GM21447 (cell line): ENCODE measurements at regions not wholly inside any gene's neighbourhood (a gene's known extent, or its start where the extent isn't known, plus 50 kb on each side); places are given as distances from the start of the nearest gene placed in this dataset.

Source experiments
- ATAC-seq: cut with Tn5 transposase; IDR thresholded peaks from one replicate; pipeline ENCODE4 v1.9.1; 2021; ENCODE audit not compliant: unreplicated experiment

GRCh38 chr11:92383430-92383829 lies 158.8 kb downstream of the FAT3 start:
- no peak for ATAC-seq

DNA sequence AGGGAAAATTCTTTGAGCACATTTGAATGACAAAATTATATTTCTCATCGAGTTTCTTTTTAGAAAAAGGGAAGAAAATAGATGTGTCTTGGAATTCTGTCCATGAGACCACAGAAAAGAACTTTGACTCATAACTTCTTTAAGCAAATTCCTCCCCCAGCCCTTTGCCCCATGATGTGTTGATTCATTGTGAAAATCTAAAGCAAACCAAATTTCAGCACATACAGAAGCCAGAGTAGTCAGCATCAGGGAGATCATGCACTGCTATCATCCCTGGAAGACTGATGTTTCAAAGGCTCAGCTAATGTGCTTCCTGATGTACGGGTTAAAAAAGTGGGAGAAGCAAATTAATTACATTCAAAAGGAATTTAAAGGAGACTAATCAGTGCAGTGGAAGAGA lies 159.7 kb downstream of the FAT3 start:
- ATAC-seq, result no peak

- no peak for ATAC-seq
These were observed 160.2 kb downstream of the FAT3 start for GRCh38 chr11:92384802-92385201.

DNA sequence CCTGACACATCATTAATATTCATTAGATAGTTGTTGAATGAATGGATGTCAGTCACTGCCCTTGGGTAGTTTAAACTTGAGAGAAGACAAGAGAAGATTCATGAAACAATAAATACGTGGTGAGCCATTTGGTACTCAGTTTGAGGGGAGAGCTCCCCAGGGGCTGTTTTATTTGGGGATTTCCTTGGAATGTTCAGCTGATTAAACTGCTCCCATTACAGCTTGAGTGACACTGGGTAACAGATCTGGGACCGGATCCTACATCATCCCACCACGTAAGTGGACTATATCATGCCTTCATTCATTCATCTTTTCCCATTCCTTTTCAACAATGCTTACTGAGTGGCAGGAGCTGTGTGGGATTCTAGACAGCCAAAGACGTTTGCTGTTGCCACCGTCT lies 162.0 kb downstream of the FAT3 start:
- no peak for ATAC-seq

- ATAC-seq, result no peak
These were observed 163.2 kb downstream of the FAT3 start for GRCh38 chr11:92387859-92388258.

GRCh38 chr11:92388380-92388779 lies 163.8 kb downstream of the FAT3 start:
- ATAC-seq, result no peak

DNA sequence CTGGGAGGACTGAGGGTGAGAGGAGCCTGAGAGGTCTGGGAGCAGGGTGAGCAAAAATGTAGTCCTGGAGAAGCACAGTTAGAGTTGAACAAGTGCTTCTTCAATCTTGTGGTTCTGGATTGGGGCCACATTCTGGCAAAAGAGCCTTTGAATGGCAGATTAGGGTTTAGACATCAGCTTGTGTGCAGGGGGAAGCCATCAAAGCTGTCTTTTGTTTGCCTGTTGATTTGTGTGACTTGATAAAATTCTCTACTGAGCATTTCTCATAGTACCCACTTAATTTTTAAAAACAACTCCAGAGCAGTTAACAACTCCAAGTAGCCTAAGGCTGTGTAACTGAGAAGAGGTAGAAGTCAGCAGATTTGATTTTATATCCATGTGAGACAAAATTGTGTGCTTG lies 166.2 kb downstream of the FAT3 start:
- no peak for ATAC-seq

DNA sequence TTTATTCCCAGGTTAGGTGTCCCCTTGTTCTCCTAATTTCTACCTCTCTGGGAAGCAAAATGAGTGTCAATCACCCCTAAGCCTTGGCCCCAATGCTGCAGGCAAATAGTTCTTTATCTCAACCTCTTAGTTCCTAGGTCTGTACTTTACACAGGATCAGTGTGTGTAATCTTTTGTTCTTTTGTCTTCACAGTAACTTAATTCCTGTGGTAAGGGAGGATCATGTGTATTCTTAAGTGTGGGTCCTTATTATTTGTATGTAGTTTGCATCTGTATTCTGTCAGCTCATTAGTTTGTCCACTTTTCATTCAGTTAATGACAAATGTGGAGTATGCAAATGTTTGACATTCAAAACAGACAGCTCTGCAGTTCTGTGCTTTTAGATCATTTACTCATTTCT lies 166.7 kb downstream of the FAT3 start:
- no peak for ATAC-seq

DNA sequence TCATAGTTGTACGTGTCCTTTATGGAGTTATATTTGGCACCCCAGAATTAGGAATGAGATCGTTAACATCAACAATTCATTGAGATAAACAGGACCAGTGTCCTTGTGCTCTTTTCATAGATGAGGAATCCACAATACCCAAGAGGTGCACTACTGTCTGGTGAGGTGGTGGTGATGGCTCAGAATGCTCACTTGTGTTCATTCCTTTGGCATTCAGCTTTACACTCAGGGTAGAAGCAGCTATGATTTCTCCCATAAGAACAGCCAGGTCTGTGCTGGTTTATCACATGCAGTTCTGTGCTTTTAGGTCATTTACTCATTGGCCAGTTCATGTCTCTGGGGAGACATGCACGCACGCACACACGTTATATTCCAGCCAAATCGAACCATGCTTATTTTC lies 167.2 kb downstream of the FAT3 start:
- ATAC-seq, result no peak

DNA sequence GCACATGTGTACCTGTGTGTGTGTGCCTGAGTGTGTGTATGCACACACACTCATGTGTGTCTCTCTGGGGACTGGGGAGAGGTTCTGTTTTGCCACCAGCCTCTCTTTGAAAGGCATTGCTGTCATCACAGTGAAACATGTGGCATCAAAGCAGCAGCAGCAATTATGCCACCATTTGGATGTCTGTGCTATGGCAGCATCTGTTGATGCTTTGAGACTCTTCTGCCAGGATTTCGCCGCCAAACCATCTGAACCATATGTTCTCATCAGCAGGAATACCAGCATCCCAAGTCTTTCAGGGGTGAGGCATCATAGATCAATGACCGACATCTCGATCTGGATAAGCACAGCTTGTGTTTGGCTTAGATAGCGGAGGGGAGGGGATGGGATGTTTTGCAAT lies 168.6 kb downstream of the FAT3 start:
- ATAC-seq, result no peak

DNA sequence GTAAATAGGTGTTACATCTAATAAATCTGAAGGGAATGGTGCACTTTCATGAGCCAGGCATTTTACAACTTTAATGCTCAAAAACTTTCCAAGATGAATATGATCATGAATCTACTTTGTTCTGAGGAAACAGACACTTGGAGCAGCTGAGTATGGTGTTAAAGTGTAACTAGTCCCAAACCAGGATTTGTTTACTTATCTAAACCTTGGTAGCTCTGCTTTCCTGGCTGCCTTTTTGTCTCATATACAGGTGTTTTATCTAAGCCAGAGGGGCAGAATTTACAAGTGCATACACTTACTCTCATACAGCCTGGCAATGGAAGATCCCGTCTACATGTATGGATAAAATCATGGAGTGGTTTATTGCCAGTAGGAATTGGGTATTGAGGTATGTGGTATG lies 171.5 kb downstream of the FAT3 start:
- ATAC-seq, result no peak

DNA sequence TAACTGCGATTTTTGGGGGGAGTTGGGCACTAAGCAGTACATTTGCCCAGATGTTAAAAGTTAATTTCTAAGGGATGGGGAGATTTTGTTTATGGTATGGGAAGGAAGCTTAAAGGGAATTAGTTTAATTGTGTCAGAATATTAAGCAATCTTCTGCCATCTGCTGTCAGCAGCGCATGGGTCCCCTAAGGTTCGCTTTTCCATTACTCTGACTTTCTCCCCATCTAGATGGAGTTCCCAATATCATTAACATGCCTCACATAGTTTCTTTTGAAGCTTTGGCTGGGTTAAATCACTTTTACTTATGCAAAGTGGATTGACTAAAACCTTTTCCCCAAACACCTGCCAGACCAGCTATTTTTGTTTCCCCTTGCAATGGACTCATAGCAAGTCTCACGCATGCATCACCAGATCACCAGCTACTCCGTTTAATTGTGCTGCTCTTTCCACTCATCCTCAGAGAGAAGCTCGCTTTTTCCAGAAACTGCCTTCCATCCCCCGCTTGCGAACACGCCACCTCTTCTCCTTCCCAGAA lies 172.7 kb downstream of the FAT3 start:
- no peak for ATAC-seq

DNA sequence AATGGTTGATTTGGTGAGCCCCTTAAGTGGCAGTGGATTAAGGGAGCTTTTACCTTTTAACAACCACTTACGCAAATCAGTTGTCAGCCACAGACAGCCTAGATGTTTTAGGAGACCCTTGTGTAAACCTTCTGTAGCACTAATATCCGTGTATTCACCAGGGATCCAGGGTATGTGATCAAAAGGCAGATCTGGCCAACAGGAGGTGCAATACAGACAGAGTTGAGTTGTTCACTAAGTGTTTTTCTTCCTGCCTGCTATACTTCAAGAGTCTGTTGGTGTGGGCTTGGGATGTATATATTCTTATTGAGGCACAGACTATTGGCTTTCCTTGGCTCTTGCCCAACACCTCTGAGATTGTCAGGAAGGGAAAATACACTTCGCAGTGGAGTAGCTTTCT lies 175.1 kb downstream of the FAT3 start:
- ATAC-seq, result no peak

- ATAC-seq, result no peak
These were observed 176.9 kb downstream of the FAT3 start for GRCh38 chr11:92401520-92401919.

- no peak for ATAC-seq
These were observed 181.9 kb downstream of the FAT3 start for GRCh38 chr11:92406472-92406871.

GRCh38 chr11:92409355-92409754 lies 184.7 kb downstream of the FAT3 start:
- no peak for ATAC-seq

DNA sequence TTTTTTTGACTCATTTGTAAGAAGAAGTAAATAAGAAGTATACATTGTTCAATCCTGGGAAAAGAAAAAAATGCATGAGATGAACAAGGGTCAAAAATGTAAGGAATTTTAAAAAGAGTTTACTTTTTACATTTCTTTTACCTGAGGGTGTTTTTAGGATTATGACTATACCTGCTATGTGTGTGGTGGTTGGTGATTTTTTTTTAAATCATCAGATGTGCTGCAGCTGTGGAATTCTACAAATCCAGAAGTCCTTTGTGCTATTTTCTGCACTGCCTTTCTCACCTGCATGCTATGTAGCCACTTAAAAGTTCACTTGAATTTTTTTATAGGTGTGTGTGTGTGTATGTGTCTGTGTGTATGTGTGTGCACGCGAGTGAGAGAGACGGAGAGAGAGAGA lies 185.3 kb downstream of the FAT3 start:
- ATAC-seq, result no peak

DNA sequence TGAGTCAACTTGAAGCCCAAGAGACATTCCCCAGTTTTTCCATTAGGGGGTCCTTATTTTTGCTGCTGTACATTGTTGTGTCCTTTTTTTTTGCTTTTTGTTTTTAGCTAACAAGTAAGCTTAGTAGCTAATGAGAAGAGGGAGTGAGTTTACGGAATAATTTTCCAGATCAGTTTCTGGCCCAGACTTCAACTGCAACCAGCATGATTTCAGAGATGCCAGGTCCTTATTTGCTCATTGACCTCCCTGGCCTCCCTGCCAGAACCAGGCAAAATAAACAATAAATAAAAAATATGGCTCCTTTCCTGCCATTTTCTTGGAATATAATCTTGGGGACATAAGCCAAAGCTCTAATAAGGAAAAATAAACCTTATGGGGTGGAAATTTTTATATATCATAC lies 185.9 kb downstream of the FAT3 start:
- ATAC-seq, result no peak

DNA sequence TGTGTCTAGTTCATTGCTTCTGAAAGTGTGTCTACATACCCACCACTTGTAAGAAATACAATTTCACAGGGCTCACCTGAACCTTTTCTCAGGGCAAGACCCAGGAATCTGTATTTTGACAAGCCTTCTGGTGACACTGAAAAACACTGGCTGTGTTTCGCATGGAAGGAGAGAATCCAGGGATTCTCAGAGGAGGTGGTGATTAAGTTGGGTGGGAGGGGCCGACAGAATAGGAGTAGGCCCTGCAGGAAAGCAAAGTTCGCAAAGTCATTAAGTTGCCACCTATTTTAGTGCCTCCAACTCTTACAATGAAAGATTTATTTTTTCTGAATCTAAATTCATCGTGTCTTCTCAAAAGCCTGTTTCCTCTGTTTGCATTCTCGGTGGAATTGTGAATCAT lies 186.8 kb downstream of the FAT3 start:
- ATAC-seq, result no peak

GRCh38 chr11:92413757-92414513 lies 189.3 kb downstream of the FAT3 start:
- ATAC-seq, result no peak

- ATAC-seq, result no peak
These were observed 192.5 kb downstream of the FAT3 start for GRCh38 chr11:92416971-92417725.
